ENCODE measurements at regions not wholly inside any gene's neighbourhood (a gene's known extent, or its start where the extent isn't known, plus 50 kb on each side); places are given as distances from the start of the nearest gene placed in this dataset.

DNA sequence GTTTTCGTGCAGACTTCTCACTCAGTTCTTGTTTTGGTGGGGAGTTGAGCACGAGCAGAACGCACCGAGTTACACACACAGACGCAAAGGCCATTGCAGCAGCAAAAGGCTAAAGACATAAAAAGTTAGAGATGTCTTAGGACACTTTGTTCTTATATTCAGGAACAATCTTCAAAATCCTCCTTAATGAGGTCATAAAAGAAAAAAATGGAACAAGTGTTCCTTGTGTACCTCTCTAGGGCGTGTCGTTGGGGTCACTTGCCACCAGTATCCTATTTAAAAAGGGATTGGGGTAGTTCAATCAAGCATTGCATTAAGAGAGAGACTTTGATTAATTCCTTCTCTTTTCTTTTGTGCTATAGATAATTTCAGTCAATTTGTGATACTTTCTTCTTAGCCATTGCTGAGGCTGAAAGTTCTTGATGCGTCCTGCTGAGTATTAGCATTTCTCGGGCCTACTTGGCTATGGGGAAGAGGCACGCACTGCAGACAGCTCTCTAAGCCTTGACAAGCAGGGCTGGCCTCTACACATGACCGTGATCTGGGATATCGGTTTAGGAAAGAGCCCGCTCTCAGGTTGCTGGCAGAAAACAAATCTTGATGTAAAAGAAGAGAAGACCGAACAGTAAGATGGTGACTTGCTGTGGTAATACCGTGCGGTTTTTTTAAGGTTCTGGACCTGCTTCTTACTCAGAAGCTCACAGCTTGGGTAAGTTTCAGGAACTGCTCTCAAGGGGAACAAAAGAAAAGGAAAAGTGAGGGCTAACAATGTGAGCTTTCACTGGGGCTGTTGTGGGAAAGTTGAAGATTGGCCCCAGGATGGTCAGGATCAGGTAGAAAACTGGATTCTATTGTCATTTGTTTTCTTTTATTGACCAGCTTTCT lies 223.6 kb downstream of the TM9SF2 start:
- DNase-seq (ENCODE audit: low read depth, low spot score), result no peak
- Mint-ChIP-seq H3K36me3 (ENCODE audit: low read depth) (no peaks in the 10 kb centered on the region), H3K4me3 (peak overlapping the region; percentile 14), H3K4me1 (peaks cover 74% of the 10 kb centered on the region), H3K27ac (ENCODE audit: unreplicated experiment) (peak overlapping the region; percentile 68), H3K9me3 (no peaks in the 10 kb centered on the region), H3K27me3 (ENCODE audit: low read depth) (no peaks in the 10 kb centered on the region)
- TF ChIP-seq, protein P1, sequence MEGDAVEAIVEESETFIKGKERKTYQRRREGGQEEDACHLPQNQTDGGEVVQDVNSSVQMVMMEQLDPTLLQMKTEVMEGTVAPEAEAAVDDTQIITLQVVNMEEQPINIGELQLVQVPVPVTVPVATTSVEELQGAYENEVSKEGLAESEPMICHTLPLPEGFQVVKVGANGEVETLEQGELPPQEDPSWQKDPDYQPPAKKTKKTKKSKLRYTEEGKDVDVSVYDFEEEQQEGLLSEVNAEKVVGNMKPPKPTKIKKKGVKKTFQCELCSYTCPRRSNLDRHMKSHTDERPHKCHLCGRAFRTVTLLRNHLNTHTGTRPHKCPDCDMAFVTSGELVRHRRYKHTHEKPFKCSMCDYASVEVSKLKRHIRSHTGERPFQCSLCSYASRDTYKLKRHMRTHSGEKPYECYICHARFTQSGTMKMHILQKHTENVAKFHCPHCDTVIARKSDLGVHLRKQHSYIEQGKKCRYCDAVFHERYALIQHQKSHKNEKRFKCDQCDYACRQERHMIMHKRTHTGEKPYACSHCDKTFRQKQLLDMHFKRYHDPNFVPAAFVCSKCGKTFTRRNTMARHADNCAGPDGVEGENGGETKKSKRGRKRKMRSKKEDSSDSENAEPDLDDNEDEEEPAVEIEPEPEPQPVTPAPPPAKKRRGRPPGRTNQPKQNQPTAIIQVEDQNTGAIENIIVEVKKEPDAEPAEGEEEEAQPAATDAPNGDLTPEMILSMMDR (conservative IDR thresholded peaks at IDR 0.05), result no peak

DNA sequence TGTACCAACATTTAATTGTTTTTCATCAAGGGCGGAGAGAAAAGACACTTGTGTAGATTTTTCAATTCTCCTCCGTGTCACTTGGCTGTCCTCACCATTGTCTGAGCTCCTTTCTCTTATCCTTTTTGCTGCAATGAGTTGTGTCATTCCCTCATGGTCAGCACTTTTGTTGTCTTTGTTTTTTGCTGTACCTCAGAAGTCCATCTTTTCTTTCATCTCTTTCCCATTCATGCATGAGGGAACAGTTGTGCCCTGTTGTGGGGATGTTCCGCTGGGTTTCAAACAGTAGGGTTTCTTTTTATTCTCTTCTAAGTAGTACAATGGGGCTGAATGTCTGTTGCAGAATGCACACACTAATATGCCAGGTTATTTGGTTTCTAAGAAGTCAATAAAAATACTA lies 222.6 kb downstream of the TM9SF2 start:
- H3K4me1 Mint-ChIP-seq, result peaks cover 68% of the 10 kb centered on the region

DNA sequence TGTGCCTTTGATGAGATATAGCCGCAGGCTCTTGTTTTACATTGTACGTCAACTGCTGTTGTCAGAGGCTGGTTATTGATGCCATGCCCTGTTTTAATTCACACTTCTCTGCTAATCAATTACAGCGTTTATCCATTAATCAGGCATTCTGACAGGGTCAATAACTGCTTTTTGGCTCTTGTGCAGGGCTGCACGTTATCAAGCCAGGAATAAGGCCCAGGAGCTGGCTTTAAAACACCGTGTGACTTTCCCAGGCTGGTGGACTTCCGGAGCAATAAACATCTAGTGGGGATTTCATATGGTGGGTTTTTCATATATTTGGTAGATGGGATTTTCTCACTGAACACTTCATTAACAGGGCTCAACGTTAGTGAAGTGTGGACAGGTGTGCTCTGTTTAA lies 221.7 kb downstream of the TM9SF2 start:
- Mint-ChIP-seq H3K36me3 (ENCODE audit: low read depth) (no peaks in the 10 kb centered on the region), H3K4me1 (peaks cover 66% of the 10 kb centered on the region), H3K4me3 (peak overlapping the region; percentile 62), H3K27me3 (ENCODE audit: low read depth) (no peaks in the 10 kb centered on the region), H3K9me3 (no peaks in the 10 kb centered on the region), H3K27ac (ENCODE audit: unreplicated experiment) (peak overlapping the region; percentile 53)
- TF ChIP-seq, protein P1 (conservative IDR thresholded peaks at IDR 0.05), result no peak
- DNase-seq (ENCODE audit: low read depth, low spot score), result no peak

More for the DNA sequence above, 222.6 kb downstream of the TM9SF2 start:
- H3K27me3 Mint-ChIP-seq (ENCODE audit: low read depth), result no peaks in the 10 kb centered on the region
- H3K9me3 Mint-ChIP-seq, result no peaks in the 10 kb centered on the region
- no peaks in the 10 kb centered on the region for H3K36me3 Mint-ChIP-seq (ENCODE audit: low read depth)
- no peak for DNase-seq (ENCODE audit: low read depth, low spot score)
- TF ChIP-seq, protein P1 (conservative IDR thresholded peaks at IDR 0.05), result no peak
- peak overlapping the region; percentile 62 for H3K4me3 Mint-ChIP-seq
- H3K27ac Mint-ChIP-seq (ENCODE audit: unreplicated experiment), result peak overlapping the region; percentile 79

DNA sequence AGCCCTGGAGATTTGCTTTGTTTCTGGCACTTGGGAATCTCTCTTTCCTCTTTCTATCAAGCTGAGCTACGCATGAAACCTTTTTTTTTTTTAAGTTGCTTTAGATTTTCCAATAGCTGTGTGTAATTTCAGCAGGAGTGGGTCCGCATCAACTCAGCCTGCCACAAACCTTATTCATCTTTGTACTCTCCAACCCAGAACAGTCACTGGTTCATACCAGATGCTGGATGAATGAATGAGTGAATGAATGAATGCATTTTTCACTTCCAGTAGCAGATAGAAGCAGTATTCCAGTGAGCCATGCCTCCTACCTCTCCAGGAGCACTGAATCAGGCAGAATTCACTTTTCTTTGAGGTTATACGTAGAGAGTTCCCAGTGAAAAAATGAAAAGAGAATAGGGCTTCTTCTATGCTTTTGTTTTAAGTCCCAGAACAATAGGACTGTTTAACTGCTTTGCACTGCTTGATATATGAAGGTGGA lies 221.1 kb downstream of the TM9SF2 start:
- peak overlapping the region; percentile 62 for H3K4me3 Mint-ChIP-seq
- peak overlapping the region; percentile 93 for H3K27ac Mint-ChIP-seq (ENCODE audit: unreplicated experiment)
- H3K27me3 Mint-ChIP-seq (ENCODE audit: low read depth), result no peaks in the 10 kb centered on the region
- TF ChIP-seq, protein P1 (conservative IDR thresholded peaks at IDR 0.05), result no peak
- DNase-seq (ENCODE audit: low read depth, low spot score), result no peak
- no peaks in the 10 kb centered on the region for H3K9me3 Mint-ChIP-seq
- peaks cover 63% of the 10 kb centered on the region for H3K4me1 Mint-ChIP-seq
- H3K36me3 Mint-ChIP-seq (ENCODE audit: low read depth), result no peaks in the 10 kb centered on the region

DNA sequence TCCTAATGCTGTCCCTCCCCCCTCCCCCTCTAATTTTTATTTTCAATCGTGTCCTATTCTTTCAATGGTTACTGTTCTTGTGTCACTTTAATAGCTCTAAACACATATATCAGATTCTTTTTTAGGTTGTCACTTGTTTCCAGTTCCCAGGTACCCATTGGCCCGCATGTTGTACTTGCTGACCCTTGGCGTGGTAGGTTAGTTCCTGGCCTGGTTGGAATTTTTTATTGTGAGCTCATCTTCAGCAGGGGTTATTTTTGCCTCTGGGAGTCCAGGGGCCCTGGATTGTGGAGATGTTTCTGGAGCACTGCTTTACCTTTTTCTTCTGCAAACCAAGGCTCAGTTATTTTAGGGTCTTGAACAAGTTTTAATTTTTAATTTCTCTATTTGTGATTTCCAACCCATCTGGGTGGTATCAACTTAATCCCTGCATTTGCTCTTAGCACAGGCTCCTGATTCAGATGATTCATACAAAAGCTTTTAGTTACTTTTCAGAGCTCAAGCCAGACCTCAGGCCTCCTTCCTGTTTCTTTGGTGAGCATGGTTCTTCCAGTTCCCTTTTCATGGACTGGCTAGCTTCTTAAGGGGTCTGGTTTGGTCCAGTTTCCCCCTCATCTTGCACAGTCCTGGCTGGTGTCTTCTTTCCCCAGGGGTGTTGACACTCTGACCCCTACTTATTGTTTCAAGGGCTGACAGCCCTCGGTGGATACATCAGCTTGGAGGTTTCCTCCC lies 220.5 kb downstream of the TM9SF2 start:
- Mint-ChIP-seq H3K4me3 (peak overlapping the region; percentile 51), H3K27ac (ENCODE audit: unreplicated experiment) (peak overlapping the region; percentile 93), H3K36me3 (ENCODE audit: low read depth) (no peaks in the 10 kb centered on the region), H3K9me3 (no peaks in the 10 kb centered on the region), H3K4me1 (peaks cover 60% of the 10 kb centered on the region), H3K27me3 (ENCODE audit: low read depth) (no peaks in the 10 kb centered on the region)
- TF ChIP-seq, protein P1 (conservative IDR thresholded peaks at IDR 0.05), result no peak
- DNase-seq (ENCODE audit: low read depth, low spot score), result no peak
